ENCODE measurements at regions not wholly inside any gene's neighbourhood (a gene's known extent, or its start where the extent isn't known, plus 50 kb on each side); places are given as distances from the start of the nearest gene placed in this dataset.

DNA sequence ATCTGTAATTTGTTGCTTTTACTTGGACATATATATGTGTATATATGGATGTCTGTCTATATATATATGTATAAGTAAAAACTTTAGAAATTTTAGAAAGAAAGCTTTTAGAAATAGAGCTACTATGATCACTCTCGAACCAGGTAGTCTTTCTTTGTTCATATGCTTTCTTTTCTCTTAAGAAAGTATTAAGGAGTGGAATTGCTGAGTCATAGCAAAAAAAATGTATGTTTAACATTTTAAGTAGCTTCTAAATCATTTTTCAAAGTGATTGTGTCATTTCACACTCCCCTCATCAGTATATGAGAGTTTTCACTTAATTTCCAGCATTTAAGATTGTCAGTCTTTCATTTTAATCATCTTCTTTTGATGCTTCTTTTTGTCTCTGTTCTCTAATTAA, 447.9 kb upstream of the TECRL start:
- TF ChIP-seq, protein P1, sequence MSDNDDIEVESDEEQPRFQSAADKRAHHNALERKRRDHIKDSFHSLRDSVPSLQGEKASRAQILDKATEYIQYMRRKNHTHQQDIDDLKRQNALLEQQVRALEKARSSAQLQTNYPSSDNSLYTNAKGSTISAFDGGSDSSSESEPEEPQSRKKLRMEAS (IDR thresholded peaks at IDR 0.05), result no peak
- TF ChIP-seq TEAD4 (IDR thresholded peaks at IDR 0.05) (no peak), YY1 (IDR thresholded peaks at IDR 0.05; ENCODE audit: low read depth) (no peak), EGR1 (IDR thresholded peaks at IDR 0.05) (no peak), EP300 (IDR thresholded peaks at IDR 0.05; ENCODE audit: borderline replicate concordance) (no peak), NFIC (IDR thresholded peaks at IDR 0.05) (no peak), RAD21 (IDR thresholded peaks at IDR 0.05; ENCODE audit: low read depth) (no peak), CEBPB (IDR thresholded peaks at IDR 0.05) (no peak), TCF12 (IDR thresholded peaks at IDR 0.05; ENCODE audit: low read depth) (no peak), FOXM1 (IDR thresholded peaks at IDR 0.05; ENCODE audit: borderline replicate concordance, low read depth) (no peak), CREB1 (IDR thresholded peaks at IDR 0.05; ENCODE audit: low read depth) (no peak), TAF1 (IDR thresholded peaks at IDR 0.05; ENCODE audit: low read depth) (no peak), ZBTB7A (IDR thresholded peaks at IDR 0.05; ENCODE audit: low read depth) (no peak)
- TF ChIP-seq, protein P2, sequence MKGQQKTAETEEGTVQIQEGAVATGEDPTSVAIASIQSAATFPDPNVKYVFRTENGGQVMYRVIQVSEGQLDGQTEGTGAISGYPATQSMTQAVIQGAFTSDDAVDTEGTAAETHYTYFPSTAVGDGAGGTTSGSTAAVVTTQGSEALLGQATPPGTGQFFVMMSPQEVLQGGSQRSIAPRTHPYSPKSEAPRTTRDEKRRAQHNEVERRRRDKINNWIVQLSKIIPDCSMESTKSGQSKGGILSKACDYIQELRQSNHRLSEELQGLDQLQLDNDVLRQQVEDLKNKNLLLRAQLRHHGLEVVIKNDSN (IDR thresholded peaks at IDR 0.05), result no peak
- TF ChIP-seq, protein P3, sequence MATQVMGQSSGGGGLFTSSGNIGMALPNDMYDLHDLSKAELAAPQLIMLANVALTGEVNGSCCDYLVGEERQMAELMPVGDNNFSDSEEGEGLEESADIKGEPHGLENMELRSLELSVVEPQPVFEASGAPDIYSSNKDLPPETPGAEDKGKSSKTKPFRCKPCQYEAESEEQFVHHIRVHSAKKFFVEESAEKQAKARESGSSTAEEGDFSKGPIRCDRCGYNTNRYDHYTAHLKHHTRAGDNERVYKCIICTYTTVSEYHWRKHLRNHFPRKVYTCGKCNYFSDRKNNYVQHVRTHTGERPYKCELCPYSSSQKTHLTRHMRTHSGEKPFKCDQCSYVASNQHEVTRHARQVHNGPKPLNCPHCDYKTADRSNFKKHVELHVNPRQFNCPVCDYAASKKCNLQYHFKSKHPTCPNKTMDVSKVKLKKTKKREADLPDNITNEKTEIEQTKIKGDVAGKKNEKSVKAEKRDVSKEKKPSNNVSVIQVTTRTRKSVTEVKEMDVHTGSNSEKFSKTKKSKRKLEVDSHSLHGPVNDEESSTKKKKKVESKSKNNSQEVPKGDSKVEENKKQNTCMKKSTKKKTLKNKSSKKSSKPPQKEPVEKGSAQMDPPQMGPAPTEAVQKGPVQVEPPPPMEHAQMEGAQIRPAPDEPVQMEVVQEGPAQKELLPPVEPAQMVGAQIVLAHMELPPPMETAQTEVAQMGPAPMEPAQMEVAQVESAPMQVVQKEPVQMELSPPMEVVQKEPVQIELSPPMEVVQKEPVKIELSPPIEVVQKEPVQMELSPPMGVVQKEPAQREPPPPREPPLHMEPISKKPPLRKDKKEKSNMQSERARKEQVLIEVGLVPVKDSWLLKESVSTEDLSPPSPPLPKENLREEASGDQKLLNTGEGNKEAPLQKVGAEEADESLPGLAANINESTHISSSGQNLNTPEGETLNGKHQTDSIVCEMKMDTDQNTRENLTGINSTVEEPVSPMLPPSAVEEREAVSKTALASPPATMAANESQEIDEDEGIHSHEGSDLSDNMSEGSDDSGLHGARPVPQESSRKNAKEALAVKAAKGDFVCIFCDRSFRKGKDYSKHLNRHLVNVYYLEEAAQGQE (IDR thresholded peaks at IDR 0.05; ENCODE audit: low read depth), result no peak

DNA sequence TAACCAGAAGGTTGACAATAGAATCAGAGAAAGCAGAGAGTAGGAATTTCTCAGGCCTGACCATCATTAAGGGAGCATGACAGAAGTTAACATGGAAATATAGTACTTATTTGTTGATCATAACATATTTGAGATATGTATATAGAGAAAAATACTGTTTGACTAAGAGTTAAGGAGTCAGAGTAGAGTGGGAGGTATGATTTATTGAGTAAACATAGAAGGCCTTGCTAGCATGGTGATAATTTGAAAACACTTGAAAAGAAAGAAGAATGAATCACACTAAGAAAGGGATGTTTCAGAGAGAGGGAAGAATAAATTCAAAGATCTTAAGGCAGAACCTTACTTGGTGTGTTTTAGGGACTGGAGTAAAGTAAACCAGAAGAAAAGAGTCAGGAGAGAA, 437.2 kb upstream of the TECRL start:
- TF ChIP-seq, protein P2 (IDR thresholded peaks at IDR 0.05), result no peak
- TF ChIP-seq NFIC (IDR thresholded peaks at IDR 0.05), result no peak
- TF ChIP-seq, protein P1 (IDR thresholded peaks at IDR 0.05), result no peak
- no peak for TF ChIP-seq TAF1 (IDR thresholded peaks at IDR 0.05; ENCODE audit: low read depth)
- TF ChIP-seq TCF12 (IDR thresholded peaks at IDR 0.05; ENCODE audit: low read depth), result no peak
- TF ChIP-seq, protein P3 (IDR thresholded peaks at IDR 0.05; ENCODE audit: low read depth), result no peak
- TF ChIP-seq FOXM1 (IDR thresholded peaks at IDR 0.05; ENCODE audit: borderline replicate concordance, low read depth), result no peak
- TF ChIP-seq YY1 (IDR thresholded peaks at IDR 0.05; ENCODE audit: low read depth), result no peak
- TF ChIP-seq RAD21 (IDR thresholded peaks at IDR 0.05; ENCODE audit: low read depth), result no peak
- TF ChIP-seq EP300 (IDR thresholded peaks at IDR 0.05; ENCODE audit: borderline replicate concordance), result no peak
- no peak for TF ChIP-seq ZBTB7A (IDR thresholded peaks at IDR 0.05; ENCODE audit: low read depth)
- no peak for TF ChIP-seq CEBPB (IDR thresholded peaks at IDR 0.05)
- no peak for TF ChIP-seq CREB1 (IDR thresholded peaks at IDR 0.05; ENCODE audit: low read depth)
- no peak for TF ChIP-seq TEAD4 (IDR thresholded peaks at IDR 0.05)
- no peak for TF ChIP-seq EGR1 (IDR thresholded peaks at IDR 0.05)

DNA sequence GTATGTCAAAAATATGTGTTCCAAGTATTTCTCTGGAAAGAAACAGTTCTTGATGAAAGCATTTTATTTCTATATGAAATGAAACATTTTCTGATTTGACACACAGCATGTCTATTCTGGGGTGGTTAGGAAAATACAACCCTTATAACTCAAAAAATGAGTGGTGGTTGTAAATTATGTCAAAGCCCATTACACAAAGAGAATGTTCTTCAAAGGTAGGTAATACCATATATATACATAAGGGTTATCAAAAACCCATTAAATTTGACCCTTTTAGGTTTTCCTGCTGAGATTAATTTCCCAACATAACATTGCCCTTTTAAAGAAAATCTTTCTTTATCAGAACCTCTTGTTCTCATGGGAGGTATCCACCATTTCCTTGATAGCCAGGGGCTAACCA, 420.5 kb upstream of the TECRL start:
- no peak for TF ChIP-seq RAD21 (IDR thresholded peaks at IDR 0.05; ENCODE audit: low read depth)
- TF ChIP-seq NFIC (IDR thresholded peaks at IDR 0.05), result no peak
- TF ChIP-seq EP300 (IDR thresholded peaks at IDR 0.05; ENCODE audit: borderline replicate concordance), result no peak
- no peak for TF ChIP-seq TCF12 (IDR thresholded peaks at IDR 0.05; ENCODE audit: low read depth)
- TF ChIP-seq CEBPB (IDR thresholded peaks at IDR 0.05), result no peak
- TF ChIP-seq, protein P2 (IDR thresholded peaks at IDR 0.05), result no peak

DNA sequence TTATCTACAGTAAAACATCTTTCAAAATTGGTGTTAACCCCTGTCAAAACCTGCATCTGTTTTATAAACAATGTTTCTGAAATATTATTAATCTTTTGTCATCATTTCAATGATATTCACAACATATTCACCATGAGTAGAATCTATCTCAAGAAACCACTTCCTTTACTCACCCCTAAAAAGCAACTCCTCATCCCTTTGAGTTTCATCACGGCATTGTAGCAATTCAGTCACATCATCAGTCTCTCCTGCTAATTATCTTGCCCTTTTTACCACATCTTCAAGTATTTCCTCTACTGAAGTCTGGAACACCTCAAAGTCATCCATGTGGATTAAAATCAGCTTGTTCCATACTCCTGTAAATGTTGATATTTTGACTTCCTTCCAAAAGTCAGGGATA, 415.3 kb upstream of the TECRL start:
- TF ChIP-seq TCF12 (IDR thresholded peaks at IDR 0.05; ENCODE audit: low read depth), result no peak
- TF ChIP-seq FOXM1 (IDR thresholded peaks at IDR 0.05; ENCODE audit: borderline replicate concordance, low read depth), result no peak
- TF ChIP-seq, protein P2 (IDR thresholded peaks at IDR 0.05), result no peak

DNA sequence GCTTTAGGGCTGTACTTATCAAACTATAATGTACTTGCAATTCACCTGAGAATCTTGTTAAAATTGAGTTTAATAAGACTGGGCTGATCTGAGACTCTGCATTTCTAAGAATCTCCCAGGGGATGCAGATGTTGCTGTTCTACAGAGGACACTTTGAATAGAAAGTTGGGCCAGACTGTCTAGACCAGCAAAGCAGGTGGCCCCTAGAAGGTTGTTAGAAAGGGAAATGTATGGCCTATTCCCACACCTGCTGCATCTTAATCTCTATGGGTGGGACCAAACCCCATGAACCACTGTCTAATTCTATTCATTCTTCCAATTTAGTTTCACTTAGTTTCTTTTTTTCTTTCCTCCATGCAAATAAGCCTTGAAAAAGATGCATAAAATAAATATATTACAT, 413.2 kb upstream of the TECRL start:
- TF ChIP-seq, protein P1 (IDR thresholded peaks at IDR 0.05), result no peak
- TF ChIP-seq TEAD4 (IDR thresholded peaks at IDR 0.05) (no peak), EGR1 (IDR thresholded peaks at IDR 0.05) (no peak), NFIC (IDR thresholded peaks at IDR 0.05) (no peak), CREB1 (IDR thresholded peaks at IDR 0.05; ENCODE audit: low read depth) (no peak), YY1 (IDR thresholded peaks at IDR 0.05; ENCODE audit: low read depth) (no peak), FOXM1 (IDR thresholded peaks at IDR 0.05; ENCODE audit: borderline replicate concordance, low read depth) (no peak), ZBTB7A (IDR thresholded peaks at IDR 0.05; ENCODE audit: low read depth) (no peak), CEBPB (IDR thresholded peaks at IDR 0.05) (no peak), RAD21 (IDR thresholded peaks at IDR 0.05; ENCODE audit: low read depth) (no peak), TAF1 (IDR thresholded peaks at IDR 0.05; ENCODE audit: low read depth) (no peak), EP300 (IDR thresholded peaks at IDR 0.05; ENCODE audit: borderline replicate concordance) (no peak), TCF12 (IDR thresholded peaks at IDR 0.05; ENCODE audit: low read depth) (no peak)
- TF ChIP-seq, protein P3 (IDR thresholded peaks at IDR 0.05; ENCODE audit: low read depth), result no peak
- TF ChIP-seq, protein P2 (IDR thresholded peaks at IDR 0.05), result no peak
